ENCODE measurements at regions not wholly inside any gene's neighbourhood (a gene's known extent, or its start where the extent isn't known, plus 50 kb on each side); places are given as distances from the start of the nearest gene placed in this dataset.

GRCh38 chr3:190224456-190224855 is 97.8 kb downstream of the CLDN1 start:
- Histone ChIP-seq H3K4me2 (ENCODE audit: control insufficient read depth, insufficient read depth) (no peak overlapping the region), H3K9ac (ENCODE audit: control insufficient read depth, insufficient read depth, low read length) (no peak overlapping the region), H3K27ac (ENCODE audit: control insufficient read depth, insufficient read depth) (no peak overlapping the region), H3K36me3 (ENCODE audit: control insufficient read depth in 2 of 2, insufficient read depth in 2 of 2, low read length in 1 of 2) (no peaks in the 10 kb centered on the region), H3K79me2 (ENCODE audit: control insufficient read depth, insufficient read depth, low read length) (no peaks in the 10 kb centered on the region), H4K20me1 (ENCODE audit: control insufficient read depth, insufficient read depth) (no peaks in the 10 kb centered on the region), H3K4me1 (ENCODE audit: control insufficient read depth, insufficient read depth, low read length) (no peaks in the 10 kb centered on the region), H3K4me3 (no peak overlapping the region), H2AFZ (ENCODE audit: control insufficient read depth, low read depth, low read length) (no peak overlapping the region), H3K27me3 (replicated peaks in 1 of 2; ENCODE audit: control insufficient read depth in 2 of 2, insufficient read depth in 2 of 2, low read length in 1 of 2) (no peaks in the 10 kb centered on the region), H3K9me3 (replicated peaks; ENCODE audit: control insufficient read depth, insufficient read depth, low read length) (no peaks in the 10 kb centered on the region; the same call in 2 of the 3 replicates)
- FAIRE-seq (no peak), ATAC-seq (no peak), DNase-seq (ENCODE audit: low read depth, low spot score) (no peak)
- in situ Hi-C loops (cut with MboI) (no loop called here), intact Hi-C loops (cut with micrococcal nuclease; ENCODE audit: unreplicated experiment) (loop anchor here (2.0 to 10.0 kb wide), 2 partner anchors 160 to 470 kb away; no protein-coding TSS in a partner anchor)
- TF ChIP-seq ZBED1 (IDR thresholded peaks at IDR 0.05; ENCODE audit: borderline replicate concordance) (no peak), MLLT1 (IDR thresholded peaks at IDR 0.05) (no peak), RCOR1 (conservative IDR thresholded peaks at IDR 0.05; ENCODE audit: low read depth, low read length) (no peak), BACH1 (IDR thresholded peaks at IDR 0.05; ENCODE audit: borderline replicate concordance) (no peak), RAD21 (IDR thresholded peaks at IDR 0.05; ENCODE audit: insufficient read depth, low read depth, low read length) (no peak), FOXM1 (IDR thresholded peaks at IDR 0.05; ENCODE audit: low read depth, low read length) (no peak), NFXL1 (IDR thresholded peaks at IDR 0.05; ENCODE audit: borderline replicate concordance) (no peak)
- ChIA-PET RAD21 (ENCODE audit: unreplicated experiment) (interaction anchor here (0.9 to 7.1 kb wide), 23 partner anchors 9 to 263 kb away, joined by 3 to 56 read pairs (median 9); partner anchors contain the start of gene CLDN1), SMC1A (ENCODE audit: uncharacterized antibody, unreplicated experiment) (interaction anchor here (0.6 to 8.9 kb wide), 36 partner anchors 9 to 289 kb away, joined by 3 to 102 read pairs (median 5); partner anchors contain the start of genes CLDN1, IL1RAP and P3H2), CTCF (interaction anchor here (0.6 to 5.4 kb wide), 38 partner anchors 9 to 695 kb away, joined by 3 to 98 read pairs (median 4); partner anchors contain the start of genes CLDN1 and CLDN16), POLR2A (interaction anchor here (0.8 kb wide), 1 partner anchor 70 kb away, joined by 3 read pairs; no protein-coding TSS in a partner anchor)
- no TSS peak for BruUV-seq (replicated peaks)
- 31% methylated on average over 4 of the region's 4 CpGs for WGBS (ENCODE audit: insufficient coverage, insufficient replicate concordance, low lambda C conversion rate, missing lambda C conversion rate)

Measured in GM12878 (cell line).